HG03139 (cell line): ENCODE measurements at regions not wholly inside any gene's neighbourhood (a gene's known extent, or its start where the extent isn't known, plus 50 kb on each side); places are given as distances from the start of the nearest gene placed in this dataset.

ENCODE experiments used
- ATAC-seq: cut with Tn5 transposase; IDR thresholded peaks from one replicate; pipeline ENCODE4 v1.9.1; 2021; ENCODE audit not compliant: unreplicated experiment

DNA sequence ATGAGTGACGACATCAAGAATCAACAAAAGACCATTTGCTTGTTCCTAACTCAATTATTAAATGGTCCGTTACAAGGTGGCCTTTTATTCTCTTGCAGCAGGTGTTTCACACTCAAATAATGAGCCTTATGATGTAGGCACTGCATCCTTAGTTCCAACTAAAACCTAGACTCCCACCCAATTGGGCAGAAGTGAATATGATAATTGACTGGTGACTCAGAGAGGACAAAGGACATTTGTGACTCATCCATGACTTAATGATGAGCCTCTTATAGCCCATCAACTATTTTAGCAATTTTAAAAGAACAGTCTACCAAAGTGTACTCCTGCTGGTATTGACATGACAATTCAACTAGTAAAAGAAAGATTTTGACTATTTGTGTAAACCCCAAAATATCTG is 1027.8 kb upstream of the PHF14 start:
- ATAC-seq, result no peak

- ATAC-seq, result no peak
Observed at GRCh38 chr7:9955138-9955537, 1018.5 kb upstream of the PHF14 start.

DNA sequence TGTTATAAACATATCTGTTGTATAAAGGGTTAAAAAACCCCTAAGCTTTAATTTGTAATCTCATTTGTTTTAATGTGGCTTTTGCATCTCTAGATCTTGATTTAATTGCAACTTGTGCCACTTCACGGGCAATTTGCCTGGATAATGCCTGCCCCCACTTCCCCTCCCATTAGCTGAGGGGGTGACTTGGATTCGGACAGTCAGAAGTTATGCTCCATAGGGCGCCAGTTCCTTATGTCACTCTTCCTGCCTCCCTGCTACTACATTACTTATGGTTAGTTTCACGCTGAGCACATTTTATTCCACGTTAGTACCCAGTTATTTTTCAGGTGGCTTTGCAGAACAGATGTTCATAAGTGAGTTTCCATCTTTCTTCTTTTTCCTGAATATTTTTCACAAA is 1015.2 kb upstream of the PHF14 start:
- ATAC-seq, result no peak

DNA sequence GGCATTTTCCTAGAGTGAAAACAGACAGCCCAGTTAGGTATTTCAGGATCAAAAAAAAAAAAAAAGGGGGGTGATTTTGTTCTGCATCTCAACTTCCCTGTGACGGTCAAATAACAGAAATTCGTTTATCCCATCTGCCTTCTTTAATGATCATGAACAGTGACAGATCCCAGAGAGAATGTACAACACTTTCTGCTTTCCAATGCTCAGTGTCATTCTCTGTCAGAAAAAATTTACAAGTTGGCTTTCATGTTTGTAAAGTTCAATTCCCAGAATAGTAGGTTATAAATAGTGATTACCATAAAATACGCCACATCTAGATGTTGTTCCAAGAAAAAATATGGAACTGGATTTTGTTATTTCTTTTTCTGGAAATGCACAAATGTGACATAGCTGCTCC is 1013.2 kb upstream of the PHF14 start:
- ATAC-seq, result no peak

GRCh38 chr7:9961161-9961922 is 1012.3 kb upstream of the PHF14 start:
- no peak for ATAC-seq

DNA sequence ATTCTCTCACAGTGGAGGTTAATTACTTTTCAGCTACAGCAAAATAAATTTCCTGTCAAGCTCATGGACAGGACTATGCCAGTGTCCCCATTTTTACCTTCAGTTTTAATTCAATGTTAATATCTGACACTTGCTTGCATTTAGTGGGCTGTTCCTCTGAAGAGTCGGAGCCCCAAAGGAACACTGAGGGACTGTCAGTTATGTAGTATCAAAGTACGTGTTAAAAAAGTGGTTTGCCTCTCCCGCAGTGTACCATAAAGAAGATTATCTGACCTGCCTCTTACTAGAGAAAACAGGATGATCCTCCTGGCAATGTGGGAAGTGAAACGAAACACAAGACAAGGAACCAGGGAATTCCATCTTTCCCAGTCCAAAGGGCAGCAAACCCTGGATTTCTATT is 1010.9 kb upstream of the PHF14 start:
- ATAC-seq, result no peak

DNA sequence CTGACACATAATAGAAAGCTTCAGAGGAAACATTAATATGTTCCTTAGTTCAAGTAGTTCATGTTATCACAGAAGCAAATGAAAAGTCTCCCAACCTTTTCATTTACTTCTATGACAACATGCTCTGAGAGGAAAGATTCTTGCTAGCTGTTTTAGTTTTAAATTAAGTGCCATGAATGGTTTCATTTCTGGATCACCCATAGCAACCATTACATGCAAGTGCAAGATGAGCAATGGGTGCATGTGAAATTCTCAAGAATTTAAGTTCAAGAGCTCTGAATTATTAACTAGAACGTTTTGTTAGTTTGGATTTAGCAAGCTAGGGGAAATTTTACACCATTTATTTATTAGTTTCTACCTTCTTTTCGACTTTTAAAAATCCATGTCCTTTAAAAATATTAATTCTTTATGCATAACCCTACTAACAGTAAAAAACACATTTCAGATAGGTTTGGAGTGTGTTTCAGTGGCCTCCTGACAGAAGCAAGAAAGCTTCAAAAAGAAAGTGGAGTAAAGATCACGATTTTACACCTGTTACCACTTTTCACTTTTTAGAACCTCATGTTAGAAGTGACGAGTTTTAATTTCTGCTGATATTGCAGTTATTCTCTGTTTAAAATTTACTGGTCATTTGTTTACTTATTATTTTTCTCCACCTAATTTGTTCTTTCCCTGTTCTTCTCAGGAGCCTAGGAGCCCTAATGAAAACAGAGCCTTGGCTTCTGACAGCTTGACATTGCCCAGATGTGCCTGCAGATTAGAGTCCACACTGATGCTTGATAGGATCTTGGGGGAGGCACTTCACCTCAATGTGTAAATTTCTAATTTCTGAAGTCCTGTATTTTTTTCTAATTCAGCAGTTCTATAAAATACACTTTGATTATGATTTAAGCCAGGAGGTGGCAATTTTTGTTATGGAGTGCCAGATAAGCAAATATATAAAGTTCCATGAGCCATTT is 995.3 kb upstream of the PHF14 start:
- no peak for ATAC-seq

GRCh38 chr7:9981742-9982349 is 991.8 kb upstream of the PHF14 start:
- ATAC-seq, result no peak

DNA sequence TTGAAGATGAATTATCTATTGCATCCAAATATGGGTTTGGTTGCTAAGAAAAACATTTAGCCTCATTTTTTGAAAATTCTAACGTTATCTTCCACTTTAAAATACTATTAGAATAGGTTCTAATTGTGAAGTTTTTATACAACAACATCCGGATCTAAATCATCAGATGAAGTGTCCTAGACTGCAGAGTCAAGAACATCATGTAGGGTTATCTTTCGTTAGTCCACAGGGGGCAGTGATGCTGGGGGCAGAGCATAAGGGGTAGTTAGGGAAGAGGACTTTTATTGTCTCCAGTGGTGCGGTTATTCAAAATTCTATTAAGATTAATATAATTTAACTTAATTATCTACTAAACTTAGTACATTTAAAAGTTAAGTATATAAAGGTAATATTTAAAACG is 990.6 kb upstream of the PHF14 start:
- no peak for ATAC-seq

DNA sequence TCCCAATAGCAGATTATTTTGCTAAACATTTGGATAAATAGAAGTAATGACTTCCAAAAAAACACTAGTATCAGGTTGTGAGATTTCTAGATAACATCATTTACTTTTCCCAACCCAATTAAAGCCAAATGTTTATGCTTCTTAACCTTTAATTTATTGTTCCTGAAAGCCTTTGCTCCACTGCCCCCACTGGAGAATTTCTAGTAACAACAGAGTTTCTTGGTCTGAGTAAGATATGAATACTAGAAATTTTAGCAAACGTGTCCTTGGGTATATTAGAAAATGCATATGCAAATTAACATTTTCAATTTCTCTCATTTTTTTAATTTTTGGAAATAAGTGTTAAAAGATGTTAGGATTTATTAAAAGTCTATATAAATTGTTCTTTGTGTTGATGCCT is 958.0 kb upstream of the PHF14 start:
- ATAC-seq, result no peak

- ATAC-seq, result no peak
Observed at GRCh38 chr7:10022480-10022879, 951.2 kb upstream of the PHF14 start.

- no peak for ATAC-seq
Observed at GRCh38 chr7:10022957-10023356, 950.7 kb upstream of the PHF14 start.

GRCh38 chr7:10034843-10035556 is 938.7 kb upstream of the PHF14 start:
- ATAC-seq, result no peak

- ATAC-seq, result no peak
Observed at GRCh38 chr7:10036693-10037092, 937.0 kb upstream of the PHF14 start.

GRCh38 chr7:10038351-10038750 is 935.3 kb upstream of the PHF14 start:
- ATAC-seq, result no peak

- ATAC-seq, result no peak
Observed at GRCh38 chr7:10040674-10041073, 933.0 kb upstream of the PHF14 start.

GRCh38 chr7:10070899-10071298 is 902.8 kb upstream of the PHF14 start:
- ATAC-seq, result no peak

DNA sequence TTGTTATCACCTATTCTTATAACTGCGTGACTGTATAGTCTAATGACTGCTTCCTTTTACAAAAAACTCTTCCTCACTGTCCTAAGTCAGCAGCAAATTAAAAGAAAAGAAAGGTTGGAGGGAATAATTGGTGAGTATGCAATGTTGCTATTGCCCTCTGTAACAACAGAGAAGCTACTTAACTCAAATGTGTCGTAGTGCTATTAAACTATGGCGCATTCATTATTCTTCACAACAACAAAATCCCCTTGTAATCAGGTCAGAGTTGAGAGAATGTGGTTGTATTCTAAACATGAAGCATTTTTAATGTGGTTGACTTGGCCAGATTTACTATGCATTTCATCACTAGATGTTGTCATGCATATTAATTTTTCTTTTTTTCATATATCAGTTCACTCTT is 897.8 kb upstream of the PHF14 start:
- ATAC-seq, result no peak

DNA sequence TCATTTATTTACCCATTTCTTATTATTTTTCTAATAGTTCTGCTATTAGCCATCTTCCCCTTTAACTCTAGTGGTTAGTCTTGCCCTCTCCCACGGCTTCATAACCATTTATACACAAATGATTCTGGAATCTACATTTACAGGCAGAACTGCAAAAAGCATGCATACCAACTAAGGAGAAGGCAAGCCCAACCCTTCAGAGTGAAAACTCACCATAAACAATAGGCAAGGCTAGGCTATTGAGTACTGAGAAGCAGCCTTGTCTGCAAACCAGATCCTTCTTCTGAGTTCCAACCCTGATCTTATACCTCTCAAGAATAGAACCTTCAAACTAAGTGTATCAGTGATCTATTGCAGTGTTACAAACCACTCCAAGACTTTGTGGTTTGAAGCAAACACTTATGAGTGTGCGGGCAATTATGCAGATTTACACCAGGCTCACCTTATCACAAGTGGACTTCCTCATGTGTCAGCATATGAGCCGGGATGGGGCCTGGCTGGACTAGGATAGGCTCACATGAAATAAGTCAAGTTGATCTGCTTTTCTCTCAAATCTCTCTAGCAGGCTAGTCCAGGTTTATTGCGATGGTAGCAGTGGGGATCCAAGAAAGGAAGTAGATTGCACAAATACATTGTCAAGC is 896.9 kb upstream of the PHF14 start:
- ATAC-seq, result no peak

- ATAC-seq, result no peak
Observed at GRCh38 chr7:10079572-10079971, 894.1 kb upstream of the PHF14 start.

GRCh38 chr7:10082896-10083295 is 890.8 kb upstream of the PHF14 start:
- ATAC-seq, result no peak
